ENCODE measurements at regions not wholly inside any gene's neighbourhood (a gene's known extent, or its start where the extent isn't known, plus 50 kb on each side); places are given as distances from the start of the nearest gene placed in this dataset.

- H3K36me3 ChIP-seq (ENCODE audit: low read depth) = no peaks in the 10 kb centered on the region
- H3K79me2 ChIP-seq (ENCODE audit: low read depth) = no peaks in the 10 kb centered on the region
- H3K27ac ChIP-seq = no peak overlapping the region
- H4K20me1 ChIP-seq (ENCODE audit: insufficient read depth) = no peaks in the 10 kb centered on the region
- no peaks in the 10 kb centered on the region for H3F3A ChIP-seq (ENCODE audit: insufficient read depth, low read depth)
- no peaks in the 10 kb centered on the region for H3K9me2 ChIP-seq (ENCODE audit: insufficient read depth)
- no peaks in the 10 kb centered on the region for H3K9me3 ChIP-seq (ENCODE audit: insufficient read depth, low read depth)
- ChIA-PET POLR2A (ENCODE audit: unreplicated experiment) (no interaction called here), CTCF (no interaction called here)
- H3K27me3 ChIP-seq (ENCODE audit: insufficient read depth, low read depth) = no peaks in the 10 kb centered on the region
- no TSS peak for BruUV-seq (replicated peaks)
- no peak overlapping the region for H3K4me2 ChIP-seq
- H2AFZ ChIP-seq = no peak overlapping the region
- intact Hi-C loops (cut with micrococcal nuclease; ENCODE audit: unreplicated experiment) = no loop called here
- no peak for TF ChIP-seq EZH2 (IDR thresholded peaks at IDR 0.05; ENCODE audit: low read depth)
- no peak for TF ChIP-seq CTCF (conservative IDR thresholded peaks at IDR 0.05)
- no peak overlapping the region for H3K4me3 ChIP-seq
- DNase-seq = no peak
- peaks cover 22% of the 10 kb centered on the region for H3K4me1 ChIP-seq (replicated peaks; ENCODE audit: insufficient read depth)
Observed at GRCh38 chr2:128558441-128558840, 239.8 kb upstream of the HS6ST1 start.

GRCh38 chr2:128558895-128559532 is 240.3 kb upstream of the HS6ST1 start:
- H3K4me1 ChIP-seq (replicated peaks; ENCODE audit: insufficient read depth) = peaks cover 22% of the 10 kb centered on the region
- intact Hi-C loops (cut with micrococcal nuclease; ENCODE audit: unreplicated experiment) = no loop called here
- TF ChIP-seq EZH2 (IDR thresholded peaks at IDR 0.05; ENCODE audit: low read depth) = no peak
- TF ChIP-seq CTCF (conservative IDR thresholded peaks at IDR 0.05) = no peak
- H3K27me3 ChIP-seq (ENCODE audit: insufficient read depth, low read depth) = no peaks in the 10 kb centered on the region
- H3K9me3 ChIP-seq (ENCODE audit: insufficient read depth, low read depth) = no peaks in the 10 kb centered on the region
- no peaks in the 10 kb centered on the region for H3K36me3 ChIP-seq (ENCODE audit: low read depth)
- no peak overlapping the region for H2AFZ ChIP-seq
- no peaks in the 10 kb centered on the region for H3F3A ChIP-seq (ENCODE audit: insufficient read depth, low read depth)
- no TSS peak for BruUV-seq (replicated peaks)
- CTCF ChIA-PET = no interaction called here
- H4K20me1 ChIP-seq (ENCODE audit: insufficient read depth) = no peaks in the 10 kb centered on the region
- no peak overlapping the region for H3K4me2 ChIP-seq
- no peak overlapping the region for H3K4me3 ChIP-seq
- POLR2A ChIA-PET (ENCODE audit: unreplicated experiment) = no interaction called here
- H3K27ac ChIP-seq = no peak overlapping the region
- DNase-seq = peak in 1 of 2 experiments; percentile 89
- H3K79me2 ChIP-seq (ENCODE audit: low read depth) = no peaks in the 10 kb centered on the region
- no peaks in the 10 kb centered on the region for H3K9me2 ChIP-seq (ENCODE audit: insufficient read depth)

- Histone ChIP-seq H4K20me1 (ENCODE audit: insufficient read depth) (no peaks in the 10 kb centered on the region), H3F3A (ENCODE audit: insufficient read depth, low read depth) (no peaks in the 10 kb centered on the region), H3K4me2 (no peak overlapping the region), H3K79me2 (ENCODE audit: low read depth) (no peaks in the 10 kb centered on the region), H3K4me1 (replicated peaks; ENCODE audit: insufficient read depth) (peaks cover 22% of the 10 kb centered on the region), H3K27ac (no peak overlapping the region), H3K36me3 (ENCODE audit: low read depth) (no peaks in the 10 kb centered on the region), H3K9me3 (ENCODE audit: insufficient read depth, low read depth) (no peaks in the 10 kb centered on the region), H3K27me3 (ENCODE audit: insufficient read depth, low read depth) (no peaks in the 10 kb centered on the region), H2AFZ (no peak overlapping the region), H3K9me2 (ENCODE audit: insufficient read depth) (no peaks in the 10 kb centered on the region), H3K4me3 (no peak overlapping the region)
- DNase-seq = no peak
- ChIA-PET POLR2A (ENCODE audit: unreplicated experiment) (no interaction called here), CTCF (no interaction called here)
- no TSS peak for BruUV-seq (replicated peaks)
- intact Hi-C loops (cut with micrococcal nuclease; ENCODE audit: unreplicated experiment) = no loop called here
- TF ChIP-seq EZH2 (IDR thresholded peaks at IDR 0.05; ENCODE audit: low read depth) (no peak), CTCF (conservative IDR thresholded peaks at IDR 0.05) (no peak)
Observed at GRCh38 chr2:128559533-128560515, 241.2 kb upstream of the HS6ST1 start.
